ENCODE measurements at regions not wholly inside any gene's neighbourhood (a gene's known extent, or its start where the extent isn't known, plus 50 kb on each side); places are given as distances from the start of the nearest gene placed in this dataset.
"Not testable (repeated sequence)": the region's sequence is repeated elsewhere in the genome, so short reads cannot be mapped to it uniquely, and the experiment has no call there.

- H3K4me3 ChIP-seq; DNase-seq (ENCODE audit: low spot score): not testable (repeated sequence)
- WGBS (ENCODE audit: low lambda C conversion rate, missing lambda C conversion rate), result 97% methylated on average over 12 of the region's 16 CpGs
These were observed 176.8 kb upstream of the ZNF469 start for GRCh38 chr16:88206006-88206405.

GRCh38 chr16:88206516-88206915 is 176.2 kb upstream of the ZNF469 start:
- WGBS (ENCODE audit: low lambda C conversion rate, missing lambda C conversion rate), result 91% methylated on average over 8 of the region's 22 CpGs
- H3K4me1 ChIP-seq (ENCODE audit: insufficient read depth); H3K4me2 ChIP-seq; H2AFZ ChIP-seq; H3K4me3 ChIP-seq; H3K9me3 ChIP-seq (ENCODE audit: low read depth); H3K79me2 ChIP-seq; DNase-seq (ENCODE audit: low spot score); H3K27me3 ChIP-seq; H4K20me1 ChIP-seq (ENCODE audit: insufficient read depth, poor library complexity, severe bottlenecking); H3K36me3 ChIP-seq (replicated peaks; ENCODE audit: insufficient read depth, low read depth); H3K27ac ChIP-seq; H3K9me2 ChIP-seq (replicated peaks; ENCODE audit: insufficient read depth): not testable (repeated sequence)

More at GRCh38 chr16:88206006-88206405, 176.8 kb upstream of the ZNF469 start:
- H3K4me1 ChIP-seq (ENCODE audit: insufficient read depth); H2AFZ ChIP-seq; H4K20me1 ChIP-seq (ENCODE audit: insufficient read depth, poor library complexity, severe bottlenecking); H3K27me3 ChIP-seq; H3K36me3 ChIP-seq (replicated peaks; ENCODE audit: insufficient read depth, low read depth); H3K9me3 ChIP-seq (ENCODE audit: low read depth); H3K9me2 ChIP-seq (replicated peaks; ENCODE audit: insufficient read depth); H3K27ac ChIP-seq; H3K79me2 ChIP-seq; H3K4me2 ChIP-seq: not testable (repeated sequence)

DNA sequence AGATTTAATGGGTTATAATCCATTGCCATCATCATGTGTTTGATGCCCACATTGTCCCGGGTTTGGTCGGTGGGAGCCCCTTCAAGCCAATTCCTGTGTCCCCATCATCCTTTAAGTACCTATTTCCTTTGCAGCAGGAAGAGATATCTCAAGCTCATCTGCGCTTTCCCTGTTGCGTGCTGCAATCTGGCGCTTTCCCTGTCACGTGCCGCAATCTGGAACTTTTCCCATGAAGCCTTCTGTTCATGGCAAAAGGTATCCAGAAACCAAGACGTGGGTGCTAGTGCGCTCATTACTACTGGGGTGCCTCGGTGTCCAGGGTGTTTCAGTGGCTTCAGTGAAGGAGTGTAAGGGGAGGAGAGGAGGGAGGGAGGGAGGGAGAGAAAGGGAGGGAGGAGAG is 174.6 kb upstream of the ZNF469 start:
- no peaks in the 10 kb centered on the region for H3K79me2 ChIP-seq
- H2AFZ ChIP-seq, result no peak overlapping the region
- WGBS (ENCODE audit: low lambda C conversion rate, missing lambda C conversion rate), result 82% methylated on average over 10 of the region's 10 CpGs
- H3K4me2 ChIP-seq, result no peak overlapping the region
- H3K27me3 ChIP-seq, result no peaks in the 10 kb centered on the region
- no peaks in the 10 kb centered on the region for H3K4me1 ChIP-seq (ENCODE audit: insufficient read depth)
- no peak overlapping the region for H3K27ac ChIP-seq
- no peaks in the 10 kb centered on the region for H3K9me3 ChIP-seq (ENCODE audit: low read depth)
- no peak for DNase-seq (ENCODE audit: low spot score)
- no peak overlapping the region for H3K4me3 ChIP-seq
- no peaks in the 10 kb centered on the region for H4K20me1 ChIP-seq (ENCODE audit: insufficient read depth, poor library complexity, severe bottlenecking)
- no peaks in the 10 kb centered on the region for H3K36me3 ChIP-seq (replicated peaks; ENCODE audit: insufficient read depth, low read depth)
- H3K9me2 ChIP-seq (replicated peaks; ENCODE audit: insufficient read depth), result no peaks in the 10 kb centered on the region
- TF ChIP-seq EZH2 (IDR thresholded peaks at IDR 0.05; ENCODE audit: borderline replicate concordance), result no peak
- no peak for TF ChIP-seq CTCF (IDR thresholded peaks at IDR 0.05; ENCODE audit: poor library complexity)
- TF ChIP-seq EZH2phosphoT487 (IDR thresholded peaks at IDR 0.05; ENCODE audit: low read depth, severe bottlenecking, unreplicated experiment), result no peak

- not testable (repeated sequence) for H3K4me2 ChIP-seq; H3K27ac ChIP-seq; H3K27me3 ChIP-seq; H3K79me2 ChIP-seq; H3K36me3 ChIP-seq (replicated peaks; ENCODE audit: insufficient read depth, low read depth); H3K9me3 ChIP-seq (ENCODE audit: low read depth); H4K20me1 ChIP-seq (ENCODE audit: insufficient read depth, poor library complexity, severe bottlenecking); H2AFZ ChIP-seq; H3K4me3 ChIP-seq; H3K9me2 ChIP-seq (replicated peaks; ENCODE audit: insufficient read depth); H3K4me1 ChIP-seq (ENCODE audit: insufficient read depth); DNase-seq (ENCODE audit: low spot score)
- WGBS (ENCODE audit: low lambda C conversion rate, missing lambda C conversion rate), result 63% methylated on average over 4 of the region's 5 CpGs
These were observed 174.0 kb upstream of the ZNF469 start for GRCh38 chr16:88208776-88209175.

DNA sequence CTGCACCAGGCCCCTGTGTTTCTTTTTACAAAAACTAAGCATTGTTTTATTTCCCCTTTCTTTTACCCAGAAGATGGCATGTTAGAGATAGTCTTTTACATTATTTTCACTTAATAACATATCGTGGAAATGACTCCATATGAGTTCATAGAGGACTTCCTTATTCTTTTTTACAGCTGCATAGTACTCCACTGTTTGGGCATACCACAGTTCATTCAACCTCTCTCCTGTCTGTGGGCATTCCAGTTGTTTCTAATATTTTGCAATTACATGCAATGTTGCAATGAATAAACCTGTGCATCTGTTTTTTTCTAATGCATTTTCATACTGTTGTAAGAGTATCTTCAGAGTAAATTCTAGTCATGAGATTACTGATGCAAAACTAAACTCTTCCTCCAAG is 173.2 kb upstream of the ZNF469 start:
- 78% methylated on average over 1 of the region's 1 CpG for WGBS (ENCODE audit: low lambda C conversion rate, missing lambda C conversion rate)
- not testable (repeated sequence) for H3K4me1 ChIP-seq (ENCODE audit: insufficient read depth); H3K4me3 ChIP-seq; H2AFZ ChIP-seq; DNase-seq (ENCODE audit: low spot score); H3K79me2 ChIP-seq; H3K9me3 ChIP-seq (ENCODE audit: low read depth); H3K4me2 ChIP-seq; H4K20me1 ChIP-seq (ENCODE audit: insufficient read depth, poor library complexity, severe bottlenecking); H3K27me3 ChIP-seq; H3K36me3 ChIP-seq (replicated peaks; ENCODE audit: insufficient read depth, low read depth); H3K27ac ChIP-seq; H3K9me2 ChIP-seq (replicated peaks; ENCODE audit: insufficient read depth)

DNA sequence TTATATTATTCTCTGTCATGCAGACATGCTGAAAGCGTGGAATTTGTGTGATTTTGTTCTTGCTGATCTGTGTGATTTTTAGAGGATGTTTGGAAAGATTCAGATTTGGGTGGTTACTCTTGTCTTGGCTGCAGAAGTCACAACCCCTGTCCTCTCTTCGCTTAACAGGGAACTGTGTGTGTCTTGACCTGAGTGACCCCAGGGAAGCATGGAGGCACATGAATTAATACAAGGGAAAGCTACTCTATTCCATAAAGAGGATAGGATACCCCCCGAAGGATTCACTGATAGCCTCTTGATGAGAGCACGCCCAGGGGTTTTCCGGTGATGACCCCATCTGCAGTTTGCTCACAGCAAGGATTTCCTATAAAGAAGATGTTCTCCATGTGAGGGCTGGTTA is 168.8 kb upstream of the ZNF469 start:
- H3K36me3 ChIP-seq (replicated peaks; ENCODE audit: insufficient read depth, low read depth); H3K79me2 ChIP-seq: not testable (repeated sequence)
- 93% methylated on average over 5 of the region's 5 CpGs for WGBS (ENCODE audit: low lambda C conversion rate, missing lambda C conversion rate)

GRCh38 chr16:88221001-88221761 is 161.6 kb upstream of the ZNF469 start:
- not testable (repeated sequence) for H4K20me1 ChIP-seq (ENCODE audit: insufficient read depth, poor library complexity, severe bottlenecking); H3K4me1 ChIP-seq (ENCODE audit: insufficient read depth); H3K9me2 ChIP-seq (replicated peaks; ENCODE audit: insufficient read depth); H3K36me3 ChIP-seq (replicated peaks; ENCODE audit: insufficient read depth, low read depth); H3K9me3 ChIP-seq (ENCODE audit: low read depth); H3K4me2 ChIP-seq; H3K27ac ChIP-seq; H3K79me2 ChIP-seq; H2AFZ ChIP-seq; H3K4me3 ChIP-seq; DNase-seq (ENCODE audit: low spot score); H3K27me3 ChIP-seq
- 86% methylated on average over 29 of the region's 29 CpGs for whole genome bisulfite sequencing (ENCODE audit: low lambda C conversion rate, missing lambda C conversion rate)

More for the DNA sequence above, 168.8 kb upstream of the ZNF469 start:
- H3K4me2 ChIP-seq; H3K4me1 ChIP-seq (ENCODE audit: insufficient read depth); H3K27ac ChIP-seq; H4K20me1 ChIP-seq (ENCODE audit: insufficient read depth, poor library complexity, severe bottlenecking); H3K4me3 ChIP-seq; H3K9me2 ChIP-seq (replicated peaks; ENCODE audit: insufficient read depth); H3K27me3 ChIP-seq; H2AFZ ChIP-seq; H3K9me3 ChIP-seq (ENCODE audit: low read depth); DNase-seq (ENCODE audit: low spot score): not testable (repeated sequence)

DNA sequence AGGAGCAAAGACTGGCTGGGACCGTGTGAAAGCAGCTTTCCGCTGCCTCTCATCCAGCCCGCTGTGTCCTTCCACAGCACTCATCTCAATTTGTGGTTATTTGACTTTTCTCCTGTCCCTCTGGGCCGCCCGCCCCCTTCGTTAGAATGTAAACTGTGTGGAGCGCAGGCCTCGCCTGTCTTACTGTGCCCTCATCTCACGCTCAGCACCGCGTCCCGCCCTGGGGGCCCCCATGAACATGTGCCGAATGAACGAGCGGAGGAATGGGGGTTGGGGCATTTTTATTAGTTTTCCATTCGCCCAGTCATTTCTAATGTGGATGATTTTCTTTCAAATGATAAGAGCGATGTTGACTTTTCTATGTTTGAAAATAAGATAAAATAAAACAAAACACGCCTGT is 159.1 kb upstream of the ZNF469 start:
- not testable (repeated sequence) for H3K9me3 ChIP-seq (ENCODE audit: low read depth); H3K27ac ChIP-seq; H2AFZ ChIP-seq; DNase-seq (ENCODE audit: low spot score); H3K4me2 ChIP-seq; H3K4me1 ChIP-seq (ENCODE audit: insufficient read depth); H3K27me3 ChIP-seq; H4K20me1 ChIP-seq (ENCODE audit: insufficient read depth, poor library complexity, severe bottlenecking); H3K4me3 ChIP-seq; H3K79me2 ChIP-seq; H3K9me2 ChIP-seq (replicated peaks; ENCODE audit: insufficient read depth); H3K36me3 ChIP-seq (replicated peaks; ENCODE audit: insufficient read depth, low read depth)
- WGBS (ENCODE audit: low lambda C conversion rate, missing lambda C conversion rate), result 49% methylated on average over 15 of the region's 18 CpGs

Measured in hepatocyte (in vitro differentiated cells).